T-cell (primary cell): ENCODE measurements at regions not wholly inside any gene's neighbourhood (a gene's known extent, or its start where the extent isn't known, plus 50 kb on each side); places are given as distances from the start of the nearest gene placed in this dataset.
"Not testable (repeated sequence)": the region's sequence is repeated elsewhere in the genome, so short reads cannot be mapped to it uniquely, and the experiment has no call there.

Experiments used
- ATAC-seq, 4 experiments: fragments of 200-7000 bp in 3 of 4; fragments of 150-1000 bp in 1 of 4; cut with Tn5 transposase; replicated peaks in 1 of 4; 1 replicate in 3 of 4; 2 replicates in 1 of 4; pipeline ENCODE4 v1.10.0; 2021; ENCODE audit warnings: moderate library complexity in 3 of 4, mild to moderate bottlenecking in 2 of 4, moderate number of reproducible peaks in 1 of 4
- CTCF ChIA-PET, 2 donors: fragments of 300-600 bp; sonication (Branson Sonifier 250); formaldehyde crosslinking; loops; one replicate each; lab custom pipeline; 2022; ENCODE audit warnings: antibody characterized with exemption in 2 of 2; lab: Charles Lee
- POLR2A ChIA-PET, 2 donors: fragments of 300-600 bp; sonication (Branson Sonifier 250); formaldehyde crosslinking; loops; one replicate each; lab custom pipeline; 2022; ENCODE audit warnings: antibody characterized with exemption in 2 of 2; lab: Charles Lee
- DNase-seq, 35 experiments: peaks; one replicate each; pipeline versions ENCODE4 v3.0.0 to v3.0.0-alpha.2; 2013 to 2023
- H3K27ac ChIP-seq: one replicate; pipeline ENCODE4 v1.5.1; 2013; ENCODE audit warnings: low read length
- H3K27me3 ChIP-seq, 2 experiments: replicated peaks in 1 of 2; 1 replicate in 1 of 2; 2 replicates in 1 of 2; pipeline versions ENCODE4 v1.6.1 to v1.7.0; 2013; ENCODE audit warnings: low read length in 1 of 2, mixed read lengths in 1 of 2; ENCODE audit not compliant: control insufficient read depth in 2 of 2, insufficient read depth in 2 of 2; ENCODE audit errors: extremely low read depth in 1 of 2
- H3K36me3 ChIP-seq, 2 donors: 1 replicate in 1 of 2; 2 replicates in 1 of 2; pipeline versions ENCODE4 v1.6.1 to v1.7.0; 2013; ENCODE audit warnings: low read length in 1 of 2; ENCODE audit not compliant: control insufficient read depth in 2 of 2, insufficient read depth in 1 of 2; ENCODE audit errors: extremely low read depth in 1 of 2
- H3K4me1 ChIP-seq, 2 experiments: 1 replicate in 1 of 2; 2 replicates in 1 of 2; pipeline versions ENCODE4 v1.6.1 to v1.7.0; 2013; ENCODE audit warnings: low read length in 2 of 2, mixed read lengths in 1 of 2; ENCODE audit not compliant: insufficient read depth in 2 of 2, control insufficient read depth in 1 of 2; ENCODE audit errors: extremely low read depth in 1 of 2
- H3K4me3 ChIP-seq, 2 donors: 1 replicate in 1 of 2; 2 replicates in 1 of 2; pipeline versions ENCODE4 v1.5.1 to v1.7.0; 2013; ENCODE audit warnings: mild to moderate bottlenecking in 2 of 2, low read length in 1 of 2, moderate library complexity in 1 of 2; ENCODE audit not compliant: control insufficient read depth in 1 of 2; ENCODE audit errors: extremely low read depth in 1 of 2
- H3K9me3 ChIP-seq: 2 replicates; pipeline ENCODE4 v1.7.0; 2013
- H3K27ac Mint-ChIP-seq, 2 donors: one replicate each; pipeline ENCODE4 v1.8.0; 2020 to 2021; ENCODE audit warnings: mild to moderate bottlenecking in 2 of 2, mixed read lengths in 2 of 2
- H3K27me3 Mint-ChIP-seq, 2 donors: one replicate each; pipeline ENCODE4 v1.8.0; 2021 to 2022; ENCODE audit warnings: mixed read lengths in 2 of 2
- H3K36me3 Mint-ChIP-seq: one replicate; pipeline ENCODE4 v1.8.0; 2021; ENCODE audit warnings: mixed read lengths
- H3K4me1 Mint-ChIP-seq, 3 donors: one replicate each; pipeline ENCODE4 v1.8.0; 2020 to 2022; ENCODE audit warnings: mixed read lengths in 3 of 3, mild to moderate bottlenecking in 1 of 3
- H3K4me3 Mint-ChIP-seq, 3 donors: one replicate each; pipeline ENCODE4 v1.8.0; 2020 to 2022; ENCODE audit warnings: mild to moderate bottlenecking in 3 of 3, mixed read lengths in 3 of 3, moderate library complexity in 3 of 3
- H3K9me3 Mint-ChIP-seq, 3 donors: one replicate each; pipeline ENCODE4 v1.8.0; 2020 to 2022; ENCODE audit warnings: mixed read lengths in 3 of 3
- WGBS: methylation state at CpG from one replicate; pipeline ENCODE4 v1.1.5; 2013; ENCODE audit warnings: missing lambda C conversion rate; ENCODE audit not compliant: insufficient coverage; 5-methylcytosine and 5-hydroxymethylcytosine counted together

DNA sequence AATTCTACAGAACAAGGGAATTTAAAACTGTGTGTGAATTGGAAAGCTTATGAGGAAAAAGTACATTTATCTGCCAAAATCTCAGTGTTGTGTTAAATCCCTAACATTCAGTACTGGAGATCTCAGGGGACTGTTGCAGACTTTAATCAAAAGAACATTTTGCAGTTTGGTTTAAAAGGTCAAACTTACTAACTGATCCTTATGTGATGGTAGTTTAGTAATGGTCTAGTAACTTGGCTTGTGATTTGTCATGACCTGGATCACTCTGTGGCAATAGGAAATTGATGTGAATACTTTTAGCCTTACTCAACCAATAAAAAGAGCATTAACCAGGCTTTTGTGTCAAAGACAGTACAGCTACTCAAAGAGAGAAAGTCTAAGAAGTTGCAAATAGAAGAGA, 862.1 kb upstream of the MIR17HG start:
- no peak overlapping the region for H3K4me3 ChIP-seq
- DNase-seq (no peak), ATAC-seq (no peak)
- CTCF ChIA-PET = no interaction called here
- POLR2A ChIA-PET = no interaction called here
- no peaks in the 10 kb centered on the region for H3K27me3 Mint-ChIP-seq
- H3K4me1 Mint-ChIP-seq = no peaks in the 10 kb centered on the region
- no peak overlapping the region for H3K4me3 Mint-ChIP-seq
- H3K4me1 ChIP-seq = no peaks in the 10 kb centered on the region
- H3K9me3 ChIP-seq = no peaks in the 10 kb centered on the region
- H3K9me3 Mint-ChIP-seq = peaks cover 6 to 22% (median 6%) of the 10 kb centered on the region in 3 donors
- no peaks in the 10 kb centered on the region for H3K36me3 ChIP-seq
- H3K36me3 Mint-ChIP-seq = no peaks in the 10 kb centered on the region
- H3K27me3 ChIP-seq = no peaks in the 10 kb centered on the region
- H3K27ac Mint-ChIP-seq = no peak overlapping the region
- no peak overlapping the region for H3K27ac ChIP-seq

DNA sequence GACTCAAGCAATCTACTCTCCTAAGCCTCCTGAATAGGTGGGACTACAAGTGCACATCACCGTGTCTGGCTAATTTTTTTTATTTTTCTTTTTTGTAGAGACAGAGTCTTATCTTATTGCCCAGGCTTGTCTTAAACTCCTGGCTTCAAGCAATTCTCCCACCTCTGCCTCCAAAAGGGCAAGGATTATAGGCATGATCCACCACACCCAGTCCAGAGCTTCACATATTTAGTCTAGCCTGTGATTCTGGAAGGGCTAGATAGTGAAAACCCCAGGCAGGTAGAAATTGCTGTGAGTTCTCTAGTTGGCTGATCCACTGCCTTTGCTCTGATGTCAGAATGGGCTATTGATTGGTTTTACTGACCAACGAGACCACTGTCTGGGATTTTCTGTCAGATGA, 854.6 kb upstream of the MIR17HG start:
- Mint-ChIP-seq H3K4me1 (no peaks in the 10 kb centered on the region), H3K9me3 (peaks cover 8 to 28% (median 14%) of the 10 kb centered on the region in 3 donors), H3K27ac (no peak overlapping the region), H3K27me3 (no peaks in the 10 kb centered on the region), H3K4me3 (no peak overlapping the region), H3K36me3 (no peaks in the 10 kb centered on the region)
- no peak for DNase-seq
- ATAC-seq = no peak
- no peaks in the 10 kb centered on the region for H3K9me3 ChIP-seq
- CTCF ChIA-PET = no interaction called here
- POLR2A ChIA-PET = no interaction called here
- WGBS = no CpG with 5 or more reads among the region's 2 CpGs
- H3K4me1 ChIP-seq = no peaks in the 10 kb centered on the region
- no peak overlapping the region for H3K27ac ChIP-seq
- no peaks in the 10 kb centered on the region for H3K27me3 ChIP-seq
- H3K4me3 ChIP-seq = no peak overlapping the region
- H3K36me3 ChIP-seq = no peaks in the 10 kb centered on the region

DNA sequence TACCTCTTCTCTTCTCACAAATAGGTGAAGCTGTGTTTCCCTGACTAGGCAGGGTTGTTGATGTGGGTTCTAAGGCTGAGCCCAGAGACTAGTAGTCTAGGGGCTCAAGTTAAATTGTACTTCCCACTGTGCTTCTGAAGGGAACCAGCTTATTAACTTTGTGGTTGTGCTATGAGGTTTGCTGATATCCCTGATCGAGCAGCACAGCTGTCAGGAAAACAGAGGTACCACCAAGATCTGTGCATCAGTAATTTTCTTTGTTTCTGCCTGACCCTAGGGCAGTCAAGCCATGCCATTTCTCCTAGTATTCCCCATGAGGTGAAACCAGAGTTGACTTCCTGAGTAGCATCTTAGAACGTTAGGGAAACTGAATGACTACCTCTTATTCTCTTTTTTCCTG, 853.8 kb upstream of the MIR17HG start:
- no peak overlapping the region for H3K27ac ChIP-seq
- POLR2A ChIA-PET = no interaction called here
- no peaks in the 10 kb centered on the region for H3K36me3 ChIP-seq
- H3K4me3 ChIP-seq = no peak overlapping the region
- ATAC-seq (no peak), DNase-seq (no peak)
- no peak overlapping the region for H3K27ac Mint-ChIP-seq
- H3K9me3 ChIP-seq = no peaks in the 10 kb centered on the region
- no peaks in the 10 kb centered on the region for H3K27me3 ChIP-seq
- H3K4me1 Mint-ChIP-seq = no peaks in the 10 kb centered on the region
- no peaks in the 10 kb centered on the region for H3K36me3 Mint-ChIP-seq
- no peaks in the 10 kb centered on the region for H3K4me1 ChIP-seq
- H3K9me3 Mint-ChIP-seq = peaks cover 12 to 26% (median 14%) of the 10 kb centered on the region in 3 donors
- no peak overlapping the region for H3K4me3 Mint-ChIP-seq
- 80% methylated on average over 1 of the region's 2 CpGs for WGBS
- H3K27me3 Mint-ChIP-seq = no peaks in the 10 kb centered on the region
- CTCF ChIA-PET = no interaction called here

DNA sequence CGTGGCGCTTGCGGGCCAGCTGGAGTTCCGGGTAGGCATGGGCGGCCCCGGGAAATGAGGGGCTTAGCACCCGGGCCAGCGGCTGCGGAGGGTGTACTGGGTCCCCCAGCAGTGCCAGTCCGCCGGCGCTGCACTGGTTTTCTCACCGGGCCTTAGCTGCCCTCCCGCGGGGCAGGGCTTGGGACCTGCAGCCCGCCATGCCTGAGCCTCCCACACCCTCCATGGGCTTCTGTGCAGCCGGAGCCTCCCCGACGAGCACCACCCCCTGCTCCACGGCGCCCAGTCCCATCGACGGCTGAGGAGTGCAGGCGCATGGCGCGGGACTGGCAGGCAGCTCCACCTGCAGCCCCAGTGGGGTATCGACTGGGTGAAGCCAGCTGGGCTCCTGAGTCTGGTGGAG, 852.6 kb upstream of the MIR17HG start:
- H3K4me1 ChIP-seq, H3K36me3 ChIP-seq, H3K4me3 Mint-ChIP-seq, H3K27ac Mint-ChIP-seq, H3K27ac ChIP-seq, H3K9me3 ChIP-seq, POLR2A ChIA-PET, CTCF ChIA-PET, H3K27me3 ChIP-seq, H3K36me3 Mint-ChIP-seq, ATAC-seq, H3K4me1 Mint-ChIP-seq, DNase-seq, H3K4me3 ChIP-seq, H3K27me3 Mint-ChIP-seq: not testable (repeated sequence)
- WGBS = 96% methylated on average over 22 of the region's 27 CpGs
- H3K9me3 Mint-ChIP-seq = peaks cover 12 to 26% (median 14%) of the 10 kb centered on the region in 3 donors

GRCh38 chr13:90498096-90498495, 849.4 kb upstream of the MIR17HG start:
- Mint-ChIP-seq H3K4me3 (no peak overlapping the region), H3K27me3 (no peaks in the 10 kb centered on the region), H3K4me1 (no peaks in the 10 kb centered on the region), H3K9me3 (peaks cover 4 to 13% (median 9%) of the 10 kb centered on the region in 3 donors), H3K27ac (no peak overlapping the region), H3K36me3 (no peaks in the 10 kb centered on the region)
- no peak for DNase-seq
- ChIA-PET POLR2A (no interaction called here), CTCF (no interaction called here)
- Histone ChIP-seq H3K36me3 (no peaks in the 10 kb centered on the region), H3K4me3 (no peak overlapping the region), H3K27ac (no peak overlapping the region), H3K27me3 (no peaks in the 10 kb centered on the region), H3K9me3 (no peaks in the 10 kb centered on the region), H3K4me1 (no peaks in the 10 kb centered on the region)
- no CpG with 5 or more reads among the region's 1 CpG for WGBS
- no peak for ATAC-seq

GRCh38 chr13:90498816-90499215, 848.7 kb upstream of the MIR17HG start:
- Histone ChIP-seq H3K4me3 (no peak overlapping the region), H3K27ac (no peak overlapping the region), H3K9me3 (no peaks in the 10 kb centered on the region), H3K4me1 (no peaks in the 10 kb centered on the region), H3K27me3 (no peaks in the 10 kb centered on the region), H3K36me3 (no peaks in the 10 kb centered on the region)
- DNase-seq (no peak), ATAC-seq (no peak)
- ChIA-PET CTCF (no interaction called here), POLR2A (no interaction called here)
- H3K27me3 Mint-ChIP-seq = no peaks in the 10 kb centered on the region
- H3K4me1 Mint-ChIP-seq = no peaks in the 10 kb centered on the region
- no peak overlapping the region for H3K27ac Mint-ChIP-seq
- H3K36me3 Mint-ChIP-seq = no peaks in the 10 kb centered on the region
- WGBS = no CpG with 5 or more reads among the region's 1 CpG
- no peak overlapping the region for H3K4me3 Mint-ChIP-seq
- peaks cover 2 to 11% (median 9%) of the 10 kb centered on the region in 3 donors for H3K9me3 Mint-ChIP-seq

- ATAC-seq (no peak), DNase-seq (no peak)
- Mint-ChIP-seq H3K36me3 (no peaks in the 10 kb centered on the region), H3K27ac (no peak overlapping the region), H3K9me3 (peaks cover 1 to 12% (median 8%) of the 10 kb centered on the region in 3 donors), H3K27me3 (no peaks in the 10 kb centered on the region), H3K4me3 (no peak overlapping the region), H3K4me1 (no peaks in the 10 kb centered on the region)
- Histone ChIP-seq H3K27me3 (no peaks in the 10 kb centered on the region), H3K9me3 (no peaks in the 10 kb centered on the region), H3K4me3 (no peak overlapping the region), H3K36me3 (no peaks in the 10 kb centered on the region), H3K27ac (no peak overlapping the region), H3K4me1 (no peaks in the 10 kb centered on the region)
- no CpG with 5 or more reads among the region's 2 CpGs for WGBS
- POLR2A ChIA-PET = no interaction called here
- CTCF ChIA-PET = no interaction called here
Measured at GRCh38 chr13:90500569-90500968, 846.9 kb upstream of the MIR17HG start.
